ENCODE measurements at regions not wholly inside any gene's neighbourhood (a gene's known extent, or its start where the extent isn't known, plus 50 kb on each side); places are given as distances from the start of the nearest gene placed in this dataset.

DNA sequence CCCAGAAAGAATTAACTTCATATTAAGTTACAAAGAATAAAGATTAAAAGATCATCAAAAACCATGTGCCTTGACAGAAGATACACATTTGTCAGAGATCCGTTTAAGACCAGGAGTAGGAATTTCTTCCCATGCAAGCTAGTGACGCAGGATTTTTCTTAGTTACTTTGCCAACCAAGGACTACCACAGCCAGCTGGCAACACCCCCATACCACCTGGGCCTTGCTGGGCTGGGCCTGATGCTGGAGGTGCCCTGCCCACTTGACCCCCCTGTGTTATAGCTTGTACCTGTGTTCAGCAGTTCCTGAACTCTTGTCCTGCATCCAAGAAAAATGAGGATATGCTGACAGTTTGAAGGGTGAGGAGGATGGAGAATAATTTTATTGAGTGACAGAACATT, 290.9 kb upstream of the SMC2 start:
- TF ChIP-seq TCF12 (IDR thresholded peaks at IDR 0.05; ENCODE audit: low read depth, low read length) (no peak), TAF1 (IDR thresholded peaks at IDR 0.05; ENCODE audit: low read depth, low read length) (no peak), HDAC6 (IDR thresholded peaks at IDR 0.05; ENCODE audit: low read depth, low read length) (no peak), JUND (IDR thresholded peaks at IDR 0.05; ENCODE audit: low read length) (no peak), SP4 (IDR thresholded peaks at IDR 0.05; ENCODE audit: low read length) (no peak), GABPA (IDR thresholded peaks at IDR 0.05; ENCODE audit: borderline replicate concordance, insufficient read depth, low read length) (no peak), POLR2AphosphoS5 (IDR thresholded peaks at IDR 0.05; ENCODE audit: low read depth, low read length) (no peak), POLR2A (IDR thresholded peaks at IDR 0.05; ENCODE audit: control extremely low read depth in 1 of 2, low read depth in 2 of 2, low read length in 2 of 2) (no peak), SP1 (IDR thresholded peaks at IDR 0.05; ENCODE audit: low read depth, low read length) (no peak), RFX5 (IDR thresholded peaks at IDR 0.05; ENCODE audit: borderline replicate concordance, low read depth, low read length) (no peak), JUN (IDR thresholded peaks at IDR 0.05; ENCODE audit: low read depth, low read length) (no peak), TEAD4 (IDR thresholded peaks at IDR 0.05; ENCODE audit: low read depth, low read length) (no peak)
- TF ChIP-seq, protein P1, sequence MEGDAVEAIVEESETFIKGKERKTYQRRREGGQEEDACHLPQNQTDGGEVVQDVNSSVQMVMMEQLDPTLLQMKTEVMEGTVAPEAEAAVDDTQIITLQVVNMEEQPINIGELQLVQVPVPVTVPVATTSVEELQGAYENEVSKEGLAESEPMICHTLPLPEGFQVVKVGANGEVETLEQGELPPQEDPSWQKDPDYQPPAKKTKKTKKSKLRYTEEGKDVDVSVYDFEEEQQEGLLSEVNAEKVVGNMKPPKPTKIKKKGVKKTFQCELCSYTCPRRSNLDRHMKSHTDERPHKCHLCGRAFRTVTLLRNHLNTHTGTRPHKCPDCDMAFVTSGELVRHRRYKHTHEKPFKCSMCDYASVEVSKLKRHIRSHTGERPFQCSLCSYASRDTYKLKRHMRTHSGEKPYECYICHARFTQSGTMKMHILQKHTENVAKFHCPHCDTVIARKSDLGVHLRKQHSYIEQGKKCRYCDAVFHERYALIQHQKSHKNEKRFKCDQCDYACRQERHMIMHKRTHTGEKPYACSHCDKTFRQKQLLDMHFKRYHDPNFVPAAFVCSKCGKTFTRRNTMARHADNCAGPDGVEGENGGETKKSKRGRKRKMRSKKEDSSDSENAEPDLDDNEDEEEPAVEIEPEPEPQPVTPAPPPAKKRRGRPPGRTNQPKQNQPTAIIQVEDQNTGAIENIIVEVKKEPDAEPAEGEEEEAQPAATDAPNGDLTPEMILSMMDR (IDR thresholded peaks at IDR 0.05; ENCODE audit: control extremely low read depth in 1 of 3, insufficient read depth in 1 of 3, low read depth in 1 of 3, low read length in 3 of 3) = no peak
- TF ChIP-seq, protein P2, sequence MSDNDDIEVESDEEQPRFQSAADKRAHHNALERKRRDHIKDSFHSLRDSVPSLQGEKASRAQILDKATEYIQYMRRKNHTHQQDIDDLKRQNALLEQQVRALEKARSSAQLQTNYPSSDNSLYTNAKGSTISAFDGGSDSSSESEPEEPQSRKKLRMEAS (IDR thresholded peaks at IDR 0.05) = no peak
